NB4 (cell line): ENCODE measurements at regions not wholly inside any gene's neighbourhood (a gene's known extent, or its start where the extent isn't known, plus 50 kb on each side); places are given as distances from the start of the nearest gene placed in this dataset.
"Not testable (repeated sequence)": the region's sequence is repeated elsewhere in the genome, so short reads cannot be mapped to it uniquely, and the experiment has no call there.

Experiments used
- CTCF ChIP-seq: IDR thresholded peaks from one replicate; pipeline ENCODE4 v1.5.1; 2012; ENCODE audit warnings: low read depth, low read length
- POLR2A ChIP-seq: IDR thresholded peaks from 2 replicates; pipeline ENCODE4 v1.6.1; 2011; ENCODE audit warnings: mild to moderate bottlenecking; ENCODE audit not compliant: insufficient read length; ENCODE audit errors: extremely low read depth

GRCh38 chr12:105682821-105683220 lies 352.3 kb downstream of the C12orf75 start:
- TF ChIP-seq POLR2A, CTCF: not testable (repeated sequence)
